HepG2 (cell line): ENCODE measurements at regions not wholly inside any gene's neighbourhood (a gene's known extent, or its start where the extent isn't known, plus 50 kb on each side); places are given as distances from the start of the nearest gene placed in this dataset.

ENCODE experiments used
- ATAC-seq: fragments of 200-7000 bp; cut with Tn5 transposase; 3 replicates; pipeline ENCODE4 v1.9.1; 2020; ENCODE audit warnings: mild to moderate bottlenecking, moderate library complexity
- BruUV-seq: library from RNA; stranded (reverse); fragments of 400-500 nt; replicated peaks from 2 replicates; lab custom pipeline; 2021; lab: Mats Ljungman, UMichigan
- CTCF ChIA-PET: fragments of 300-600 bp; formaldehyde crosslinking; extraction: SDS; loops from one replicate; lab custom pipeline; 2021; ENCODE audit warnings: low total read pairs, inconsistent platforms, low intra/inter-chr PET ratio; lab: Yijun Ruan, JAX
- POLR2A ChIA-PET: fragments of 350-600 bp; sonication (Branson Sonifier 250); formaldehyde crosslinking; loops from one replicate; lab custom pipeline; 2020; ENCODE audit warnings: antibody characterized with exemption, inconsistent platforms; lab: Yijun Ruan, JAX
- DNase-seq: peaks from one replicate; pipeline ENCODE4 v3.0.0-alpha.2; 2015; ENCODE audit warnings: low spot score
- FAIRE-seq: peaks from 3 replicates; lab custom pipeline; 2011; peaks lifted over from hg19 to GRCh38; lab: Jason Lieb, UNC
- H2AFZ ChIP-seq: one replicate; pipeline ENCODE4 v1.6.1; 2011; ENCODE audit warnings: low read length, inconsistent platforms
- H3K27ac ChIP-seq: fragments of 300-600 bp; 3 replicates; pipeline ENCODE4 v1.8.0; 2011; ENCODE audit warnings: mixed run types, mild to moderate bottlenecking, mixed read lengths, low read length, inconsistent platforms; ENCODE audit not compliant: insufficient read depth; ENCODE audit errors: extremely low read length
- H3K27me3 ChIP-seq, 2 experiments: fragments of 200-600 bp in 1 of 2; 2 replicates in 1 of 2; 3 replicates in 1 of 2; pipeline versions ENCODE4 v1.6.0 to v1.8.0; 2011; ENCODE audit warnings: low read length in 2 of 2, mild to moderate bottlenecking in 2 of 2, moderate library complexity in 2 of 2, inconsistent platforms in 1 of 2; ENCODE audit not compliant: insufficient read depth in 2 of 2, control insufficient read depth in 1 of 2
- H3K36me3 ChIP-seq, 2 experiments: fragments of 200-600 bp in 1 of 2; replicated peaks in 1 of 2; 2 replicates in 1 of 2; 3 replicates in 1 of 2; pipeline versions ENCODE4 v1.5.1 to v1.8.0; 2011; ENCODE audit warnings: low read length in 2 of 2, inconsistent platforms in 1 of 2; ENCODE audit not compliant: insufficient read depth in 2 of 2, control insufficient read depth in 1 of 2
- H3K4me1 ChIP-seq: 2 replicates; pipeline ENCODE4 v1.5.1; 2012; ENCODE audit warnings: low read length, inconsistent platforms; ENCODE audit not compliant: insufficient read depth
- H3K4me2 ChIP-seq: 2 replicates; pipeline ENCODE4 v1.6.0; 2011; ENCODE audit warnings: low read depth, low read length, inconsistent platforms
- H3K4me3 ChIP-seq, 3 experiments: fragments of 200-600 bp in 1 of 3; sonication (generic), shearing (Covaris generic) in 1 of 3; replicated peaks in 1 of 3; 2 replicates each; pipeline ENCODE4 v1.5.1; 2011 to 2016; ENCODE audit warnings: low read length in 3 of 3, inconsistent platforms in 2 of 3, low read depth in 2 of 3, mild to moderate bottlenecking in 2 of 3, control low read depth in 1 of 3, mixed read lengths in 1 of 3; ENCODE audit not compliant: insufficient read depth in 1 of 3
- H3K79me2 ChIP-seq: one replicate; pipeline ENCODE4 v1.6.1; 2011; ENCODE audit warnings: low read length, inconsistent platforms; ENCODE audit not compliant: insufficient read depth
- H3K9ac ChIP-seq: 2 replicates; pipeline ENCODE4 v1.6.0; 2011; ENCODE audit warnings: mild to moderate bottlenecking, low read depth, low read length, inconsistent platforms; ENCODE audit not compliant: insufficient read depth
- H3K9me3 ChIP-seq: 2 replicates; pipeline ENCODE4 v1.5.1; 2012; ENCODE audit warnings: mild to moderate bottlenecking, low read length
- H4K20me1 ChIP-seq: 2 replicates; pipeline ENCODE4 v1.6.0; 2011; ENCODE audit warnings: inconsistent platforms, mild to moderate bottlenecking, low read length, moderate library complexity; ENCODE audit not compliant: insufficient read depth
- ATF7 ChIP-seq, 2 experiments: fragments of 450-650 bp in 1 of 2; sonication (generic) in 1 of 2; formaldehyde crosslinking in 1 of 2; IDR thresholded peaks; 2 replicates each; pipeline versions ENCODE4 v1.4.0 to v1.6.1; 2016 to 2020; ENCODE audit warnings: antibody characterized with exemption in 1 of 2, mild to moderate bottlenecking in 1 of 2, missing genetic modification reagents in 1 of 2
- CREB1 ChIP-seq, 2 experiments: fragments of 450-650 bp in 1 of 2; IDR thresholded peaks; 2 replicates each; pipeline ENCODE4 v1.6.1; 2016 to 2017; ENCODE audit warnings: control low read depth in 1 of 2, mild to moderate bottlenecking in 1 of 2, missing compliant biosample characterization in 1 of 2, missing genetic modification characterization in 1 of 2
- DNMT3B ChIP-seq: conservative IDR thresholded peaks from 2 replicates; pipeline ENCODE4 v1.6.1; 2016; ENCODE audit warnings: missing biosample characterization, control low read depth
- JUN ChIP-seq: sonication (generic); formaldehyde crosslinking; IDR thresholded peaks from 2 replicates; pipeline ENCODE4 v1.4.0; 2020; ENCODE audit warnings: mild to moderate bottlenecking, missing genetic modification reagents
- PPARG ChIP-seq: conservative IDR thresholded peaks from 2 replicates; pipeline ENCODE4 v1.6.1; 2016; ENCODE audit warnings: missing biosample characterization, missing genetic modification reagents
- SAFB2 ChIP-seq: sonication (generic); formaldehyde crosslinking; IDR thresholded peaks from 2 replicates; pipeline ENCODE4 v1.5.1; 2020; ENCODE audit warnings: missing genetic modification reagents, low read depth, mild to moderate bottlenecking, borderline replicate concordance
- SALL1 ChIP-seq: sonication (generic); formaldehyde crosslinking; IDR thresholded peaks from 2 replicates; pipeline ENCODE4 v1.8.0; 2022; ENCODE audit warnings: mild to moderate bottlenecking, missing genetic modification reagents
- SNAI1 ChIP-seq: sonication (generic); formaldehyde crosslinking; IDR thresholded peaks from 2 replicates; pipeline ENCODE4 v1.5.0; 2020; ENCODE audit warnings: mild to moderate bottlenecking, missing genetic modification reagents, borderline replicate concordance
- ZNF362 ChIP-seq: sonication (generic); formaldehyde crosslinking; IDR thresholded peaks from 2 replicates; pipeline ENCODE4 v1.4.0; 2020; ENCODE audit warnings: missing genetic modification reagents, mild to moderate bottlenecking, borderline replicate concordance
- WGBS: methylation state at CpG from one replicate; pipeline ENCODE4 v1.1.6; 2017; ENCODE audit warnings: low lambda C conversion rate; 5-methylcytosine and 5-hydroxymethylcytosine counted together
- in situ Hi-C: cut with HindIII; loops from 2 replicates; pipeline ENCODE4 v1.10.0; 2017; ENCODE audit warnings: low pct_unique_long_range_greater_than_20kb; ENCODE audit not compliant: extremely low pct_ligation_motif_present
- intact Hi-C: fragments of 100-400 bp; cut with micrococcal nuclease; formaldehyde crosslinking; loops from one replicate; pipeline ENCODE4 v1.10.0; 2022; ENCODE audit not compliant: unreplicated experiment

- Histone ChIP-seq H3K27ac (no peak overlapping the region), H3K9ac (no peak overlapping the region), H3K27me3 (no peaks in the 10 kb centered on the region; a peak in 1 of 5 replicates), H3K79me2 (no peaks in the 10 kb centered on the region), H3K4me1 (no peaks in the 10 kb centered on the region), H3K4me3 (no peak overlapping the region), H3K9me3 (peaks cover 23% of the 10 kb centered on the region), H3K4me2 (no peak overlapping the region), H2AFZ (no peak overlapping the region), H3K36me3 (no peaks in the 10 kb centered on the region), H4K20me1 (no peaks in the 10 kb centered on the region)
- DNase-seq (no peak), ATAC-seq (no peak), FAIRE-seq (no peak)
- intact Hi-C loops (no loop called here), in situ Hi-C loops (no loop called here)
- 0% methylated on average over 1 of the region's 2 CpGs for whole genome bisulfite sequencing
- CTCF ChIA-PET: no interaction called here
- no TSS peak for BruUV-seq
- no peak for TF ChIP-seq JUN (CRISPR knock-in tag)
- no peak for TF ChIP-seq SNAI1 (CRISPR knock-in tag)
- TF ChIP-seq ZNF362 (CRISPR knock-in tag): no peak
- TF ChIP-seq DNMT3B (CRISPR knock-in tag): no peak
- TF ChIP-seq PPARG (CRISPR knock-in tag): no peak
- TF ChIP-seq SALL1 (CRISPR knock-in tag): no peak
- POLR2A ChIA-PET: no interaction called here
Observed at GRCh38 chr3:191076903-191077552, 122.0 kb upstream of the OSTN start.

GRCh38 chr3:191074511-191074910 is 124.5 kb upstream of the OSTN start:
- no peaks in the 10 kb centered on the region for H3K79me2 ChIP-seq
- BruUV-seq: no TSS peak
- 1% methylated on average over 5 of the region's 5 CpGs for WGBS
- no peak for FAIRE-seq
- no peaks in the 10 kb centered on the region; a peak in 1 of 5 replicates for H3K27me3 ChIP-seq
- no peaks in the 10 kb centered on the region for H3K36me3 ChIP-seq
- in situ Hi-C loops: no loop called here
- no peak overlapping the region for H3K4me2 ChIP-seq
- H3K4me3 ChIP-seq: no peak overlapping the region
- TF ChIP-seq ATF7 (IDR thresholded peaks at IDR 0.05): peak; percentile 83
- TF ChIP-seq ATF7 (CRISPR knock-in tag; IDR thresholded peaks at IDR 0.05): no peak
- peak; percentile 91 for TF ChIP-seq CREB1 (IDR thresholded peaks at IDR 0.05)
- TF ChIP-seq CREB1 (CRISPR knock-in tag; IDR thresholded peaks at IDR 0.05): no peak
- TF ChIP-seq SAFB2 (CRISPR knock-in tag): no peak
- TF ChIP-seq, all 625 proteins: peak for 2
- ChIA-PET CTCF (no interaction called here), POLR2A (no interaction called here)
- H3K27ac ChIP-seq: no peak overlapping the region
- intact Hi-C loops: no loop called here
- no peaks in the 10 kb centered on the region for H4K20me1 ChIP-seq
- DNase-seq: no peak
- H3K4me1 ChIP-seq: no peaks in the 10 kb centered on the region
- peaks cover 23% of the 10 kb centered on the region for H3K9me3 ChIP-seq
- H3K9ac ChIP-seq: no peak overlapping the region
- no peak for ATAC-seq
- H2AFZ ChIP-seq: no peak overlapping the region
